ENCODE measurements at regions not wholly inside any gene's neighbourhood (a gene's known extent, or its start where the extent isn't known, plus 50 kb on each side); places are given as distances from the start of the nearest gene placed in this dataset.

GRCh38 chr4:41389356-41389755 is 132.6 kb downstream of the UCHL1 start:
- intact Hi-C loops (cut with DNase I) = no loop called here
- TF ChIP-seq CTCF (IDR thresholded peaks at IDR 0.05) (no peak), POLR2A (IDR thresholded peaks at IDR 0.05) (no peak)
- ATAC-seq (no peak), DNase-seq (no peak)
- no peaks in the 10 kb centered on the region for H3K36me3 ChIP-seq
- H3K9me3 ChIP-seq = no peaks in the 10 kb centered on the region
- no peaks in the 10 kb centered on the region for H3K27me3 ChIP-seq
- 73 to 81% (median 78%) methylated on average over 3 of the region's 3 CpGs for WGBS, 4 donors
- peaks cover 4 to 47% (median 23%) of the 10 kb centered on the region in 12 donors for H3K4me1 ChIP-seq
- H3K27ac ChIP-seq = no peak overlapping the region
- no peak overlapping the region for H3K4me3 ChIP-seq

- Histone ChIP-seq H3K36me3 (no peaks in the 10 kb centered on the region), H3K4me1 (peaks cover under 1 to 43% (median 14%) of the 10 kb centered on the region in 12 donors), H3K27ac (no peak overlapping the region), H3K27me3 (no peaks in the 10 kb centered on the region), H3K4me3 (no peak overlapping the region), H3K9me3 (no peaks in the 10 kb centered on the region)
- ATAC-seq = no peak
- no peak for DNase-seq
- WGBS, 4 donors = 72 to 82% (median 79%) methylated on average over 2 of the region's 2 CpGs
- intact Hi-C loops (cut with DNase I) = no loop called here
- TF ChIP-seq CTCF (IDR thresholded peaks at IDR 0.05) (no peak), POLR2A (IDR thresholded peaks at IDR 0.05) (no peak)
Observed at GRCh38 chr4:41390661-41391060, 133.9 kb downstream of the UCHL1 start.

GRCh38 chr4:41391271-41391670 is 134.5 kb downstream of the UCHL1 start:
- WGBS, 4 donors = 87 to 91% (median 90%) methylated on average over 2 of the region's 2 CpGs
- ATAC-seq = no peak

GRCh38 chr4:41394481-41394894 is 137.8 kb downstream of the UCHL1 start:
- intact Hi-C loops (cut with DNase I) = no loop called here
- no peak overlapping the region for H3K27ac ChIP-seq
- no peaks in the 10 kb centered on the region for H3K36me3 ChIP-seq
- H3K9me3 ChIP-seq = no peaks in the 10 kb centered on the region
- no peak overlapping the region for H3K4me3 ChIP-seq
- ATAC-seq (peak in 1 of 4 donors; percentile 46), DNase-seq (no peak)
- H3K4me1 ChIP-seq = peaks cover 0 to 54% (median 24%) of the 10 kb centered on the region in 12 donors
- TF ChIP-seq POLR2A (IDR thresholded peaks at IDR 0.05) = no peak
- no peak for TF ChIP-seq CTCF (IDR thresholded peaks at IDR 0.05)
- H3K27me3 ChIP-seq = no peaks in the 10 kb centered on the region
- 63 to 81% (median 70%) methylated on average over 2 of the region's 2 CpGs for WGBS, 4 donors

More at GRCh38 chr4:41391271-41391670, 134.5 kb downstream of the UCHL1 start:
- Histone ChIP-seq H3K4me3 (no peak overlapping the region), H3K27ac (no peak overlapping the region), H3K9me3 (no peaks in the 10 kb centered on the region), H3K4me1 (peaks cover 0 to 40% (median 12%) of the 10 kb centered on the region in 12 donors), H3K36me3 (no peaks in the 10 kb centered on the region), H3K27me3 (no peaks in the 10 kb centered on the region)
- TF ChIP-seq CTCF (IDR thresholded peaks at IDR 0.05) (no peak), POLR2A (IDR thresholded peaks at IDR 0.05) (no peak)
- intact Hi-C loops (cut with DNase I) = no loop called here
- DNase-seq = no peak

Measured in heart left ventricle (tissue), 16 donors.